GM18511 (cell line): ENCODE measurements at regions not wholly inside any gene's neighbourhood (a gene's known extent, or its start where the extent isn't known, plus 50 kb on each side); places are given as distances from the start of the nearest gene placed in this dataset.

Experiments used
- ATAC-seq: cut with Tn5 transposase; IDR thresholded peaks from one replicate; pipeline ENCODE4 v1.9.1; 2021; ENCODE audit warnings: mild to moderate bottlenecking, moderate library complexity; ENCODE audit not compliant: unreplicated experiment

DNA sequence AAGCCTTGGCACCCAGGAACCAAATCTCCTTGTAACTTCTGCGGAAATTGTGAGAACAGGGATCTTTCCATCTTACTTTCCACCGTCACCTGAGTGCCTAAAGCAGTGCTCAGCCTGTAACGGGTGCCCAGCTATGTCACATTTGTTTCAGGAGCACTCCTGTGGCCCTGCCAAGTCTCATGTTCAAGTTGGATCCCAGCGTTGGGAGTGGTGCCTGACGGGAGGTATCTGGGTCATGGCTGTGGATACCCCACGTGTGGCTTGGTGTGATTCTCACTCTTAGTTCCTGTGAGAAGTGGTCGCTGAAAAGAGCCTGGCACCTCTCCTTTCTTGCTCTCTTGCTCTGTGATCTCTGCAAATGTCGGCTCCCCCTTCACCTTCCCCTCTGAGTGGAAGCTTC, 114.9 kb downstream of the UQCRFS1 start:
- no peak for ATAC-seq

DNA sequence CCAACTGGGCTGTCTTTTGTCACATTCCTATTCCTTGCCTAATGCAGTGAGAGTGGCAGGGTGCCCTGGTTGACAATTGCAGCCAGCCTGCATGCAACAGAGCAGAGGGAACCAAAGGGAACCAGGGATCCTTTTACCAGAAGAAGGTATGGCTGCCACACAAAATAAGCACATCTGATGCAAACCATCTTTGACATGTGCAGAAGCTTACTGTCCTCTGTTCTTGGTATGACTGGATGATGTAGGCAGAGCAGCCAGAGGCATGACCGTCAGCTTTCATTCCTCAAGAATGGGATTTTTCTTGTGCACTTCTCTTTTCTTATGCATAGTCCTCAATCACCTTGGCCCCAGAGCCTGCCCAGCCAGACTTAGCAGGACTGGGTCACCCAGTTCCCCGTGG, 116.1 kb downstream of the UQCRFS1 start:
- no peak for ATAC-seq

DNA sequence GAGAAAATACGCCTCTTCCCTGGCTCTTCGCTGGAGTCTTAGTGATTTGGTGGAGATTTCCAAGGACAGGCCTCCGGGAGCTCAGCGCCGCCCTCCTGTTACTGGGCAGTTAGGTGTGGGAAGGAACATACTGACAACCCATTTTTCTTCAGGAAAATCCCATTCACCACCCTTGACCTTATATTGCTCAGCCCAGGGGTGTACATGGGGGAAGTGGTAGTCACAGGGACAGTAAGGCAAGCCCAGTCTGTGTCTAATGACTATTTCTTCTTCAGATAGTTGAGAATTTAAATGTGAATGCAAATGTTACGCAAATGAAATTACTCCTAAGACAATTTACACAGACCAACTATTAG, 119.4 kb downstream of the UQCRFS1 start:
- ATAC-seq = no peak

DNA sequence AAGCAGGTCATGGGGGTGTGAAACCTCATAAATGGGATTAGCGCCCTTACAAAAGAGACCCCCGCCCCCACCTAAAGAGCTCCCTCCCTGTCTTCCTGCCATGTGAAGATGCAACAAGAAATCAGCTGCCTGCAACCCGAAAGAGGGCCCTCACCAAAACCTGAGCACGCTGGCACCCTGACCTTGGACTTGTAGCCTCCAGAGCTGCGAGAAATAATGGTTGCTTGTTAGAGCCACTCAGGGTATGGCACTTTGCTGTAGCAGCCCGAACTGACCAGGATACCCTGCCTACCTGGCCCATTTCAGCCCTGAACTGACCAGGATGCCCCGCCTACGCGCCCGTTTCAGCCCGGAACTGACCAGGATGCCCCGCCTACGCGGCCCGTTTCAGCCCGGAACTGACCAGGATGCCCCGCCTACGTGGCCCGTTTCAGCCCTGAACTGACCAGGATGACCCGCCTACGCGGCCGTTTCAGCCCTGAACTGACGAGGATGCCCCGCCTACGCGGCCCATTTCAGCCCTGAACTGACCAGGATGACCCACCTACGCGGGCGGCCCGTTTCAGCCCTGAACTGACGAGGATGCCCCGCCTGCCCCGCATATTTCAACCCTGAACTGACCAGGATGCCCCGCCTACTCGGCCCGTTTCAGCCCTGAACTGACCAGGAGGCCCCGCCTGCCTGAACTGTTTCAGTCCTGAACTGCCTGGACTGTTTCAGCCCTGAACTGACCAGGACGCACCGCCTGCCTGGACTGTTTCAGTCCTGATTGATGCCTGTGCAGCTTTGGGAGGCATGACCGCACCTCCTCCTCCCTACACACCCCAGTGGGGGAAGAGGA, 120.0 kb downstream of the UQCRFS1 start:
- no peak for ATAC-seq

DNA sequence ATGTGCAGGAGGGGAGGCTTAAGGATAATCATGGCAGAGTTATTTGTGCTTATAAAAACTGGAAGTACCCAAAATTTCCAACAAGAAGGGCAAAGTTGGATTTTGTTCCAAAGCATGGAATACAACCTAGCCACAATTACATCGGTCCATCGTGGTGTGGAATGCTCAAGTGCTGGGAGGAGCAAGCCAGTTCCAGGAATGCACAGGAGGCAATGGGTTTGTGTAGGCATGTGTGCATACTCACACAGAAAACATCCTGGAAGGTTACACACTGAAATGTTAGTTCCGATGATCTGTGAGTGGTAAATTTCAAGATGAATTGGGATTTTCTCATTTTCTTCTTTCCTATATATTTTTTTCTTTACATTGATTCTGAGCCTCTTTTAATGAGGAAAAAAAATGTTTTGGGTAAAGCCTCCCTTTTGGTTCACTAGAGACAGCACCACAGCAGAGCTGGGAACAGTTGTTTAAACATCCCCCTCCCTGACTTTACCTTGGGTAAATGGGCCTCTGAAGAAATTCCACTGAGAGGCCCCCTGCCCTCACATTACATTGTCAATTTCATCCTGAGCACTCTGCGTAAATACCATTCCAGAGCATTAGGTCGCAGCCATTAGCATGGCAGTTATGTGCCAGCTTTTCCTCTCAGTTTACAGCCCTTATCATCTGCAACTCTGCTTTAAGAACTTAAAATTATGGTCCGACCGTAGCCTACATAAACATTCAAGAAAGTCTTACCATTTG, 122.0 kb downstream of the UQCRFS1 start:
- ATAC-seq = no peak

DNA sequence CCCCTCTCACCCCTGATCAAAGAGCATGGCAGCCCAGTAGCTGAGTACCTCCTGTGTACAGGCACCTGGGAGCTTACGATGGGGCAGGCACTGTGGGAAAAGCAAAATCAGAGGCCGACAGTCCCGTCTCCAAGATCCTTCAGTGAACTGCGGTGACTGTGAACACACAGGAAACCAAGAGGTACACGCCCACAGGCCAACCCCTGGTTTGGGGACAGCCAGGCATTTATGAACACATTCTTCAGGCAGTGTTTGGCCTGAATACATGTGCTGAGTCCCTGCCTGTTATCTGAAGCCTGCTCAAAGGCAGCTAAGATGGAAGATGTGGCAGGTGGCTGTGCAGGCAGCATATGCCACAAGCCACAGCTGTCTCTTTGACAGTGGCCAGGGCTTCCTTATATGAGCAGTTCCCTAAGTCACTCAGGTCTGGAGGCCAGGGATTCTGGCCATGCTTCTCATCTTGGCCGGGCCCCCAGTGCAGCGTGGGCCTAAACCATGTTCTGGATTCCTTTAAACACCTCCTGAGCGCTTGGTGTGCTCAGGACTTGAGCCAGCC, 123.6 kb downstream of the UQCRFS1 start:
- no peak for ATAC-seq

DNA sequence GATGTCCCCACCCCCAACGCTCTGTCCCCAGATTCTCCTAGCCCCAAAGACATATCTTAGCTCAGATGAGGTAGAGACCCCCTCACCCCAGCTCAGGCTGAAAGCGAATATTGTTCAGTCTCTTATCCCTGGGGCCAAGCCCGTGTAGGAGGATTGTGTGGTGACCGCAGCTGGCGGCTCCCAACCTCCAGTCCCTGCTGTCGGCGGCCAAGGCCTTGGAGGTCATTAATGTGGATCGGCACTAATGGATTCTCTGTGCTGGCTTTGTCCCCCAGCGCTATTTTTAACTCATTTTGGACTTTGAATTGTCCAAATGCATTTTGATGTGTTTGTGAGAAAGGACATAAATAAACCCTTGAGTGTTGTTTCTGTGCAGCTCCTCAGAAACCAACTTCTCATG, 124.2 kb downstream of the UQCRFS1 start:
- no peak for ATAC-seq

DNA sequence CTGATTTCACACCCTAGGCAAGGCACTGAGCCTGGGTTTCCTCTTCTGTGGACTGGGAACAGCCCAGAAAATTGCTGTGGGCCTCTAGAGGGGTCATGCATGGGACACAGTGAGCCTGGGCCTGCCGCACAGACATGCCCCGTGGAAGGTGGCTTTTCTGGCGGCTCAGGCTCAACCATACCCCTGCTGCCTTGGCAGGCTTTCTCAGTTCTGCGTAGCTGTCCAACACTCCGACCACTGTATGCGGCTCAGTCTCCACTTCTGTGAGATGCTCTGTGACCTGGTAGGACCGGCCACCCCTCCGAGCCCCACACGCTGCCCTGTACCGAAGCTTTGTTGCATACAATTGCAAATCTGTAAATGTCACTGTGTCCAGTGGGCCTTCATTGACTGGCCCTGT, 126.3 kb downstream of the UQCRFS1 start:
- no peak for ATAC-seq

DNA sequence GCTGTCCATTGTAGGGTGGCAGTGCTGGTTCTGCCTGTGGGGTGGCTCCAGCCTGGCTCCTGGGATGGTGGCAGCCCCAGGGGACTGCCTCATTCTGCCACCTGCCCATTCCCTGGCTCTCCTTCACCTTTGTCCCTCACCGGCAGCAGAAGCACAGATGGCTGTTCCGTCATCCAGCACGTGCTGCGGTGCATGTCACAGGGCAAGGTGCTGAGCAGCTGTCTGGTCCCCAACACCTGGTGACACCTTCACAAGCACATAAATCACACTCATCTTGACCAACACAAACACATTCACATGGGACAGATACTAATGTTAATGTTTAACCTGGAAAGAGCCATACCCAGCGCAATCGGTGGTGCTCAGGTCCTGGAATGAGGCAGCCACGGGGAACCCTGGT, 126.8 kb downstream of the UQCRFS1 start:
- no peak for ATAC-seq

DNA sequence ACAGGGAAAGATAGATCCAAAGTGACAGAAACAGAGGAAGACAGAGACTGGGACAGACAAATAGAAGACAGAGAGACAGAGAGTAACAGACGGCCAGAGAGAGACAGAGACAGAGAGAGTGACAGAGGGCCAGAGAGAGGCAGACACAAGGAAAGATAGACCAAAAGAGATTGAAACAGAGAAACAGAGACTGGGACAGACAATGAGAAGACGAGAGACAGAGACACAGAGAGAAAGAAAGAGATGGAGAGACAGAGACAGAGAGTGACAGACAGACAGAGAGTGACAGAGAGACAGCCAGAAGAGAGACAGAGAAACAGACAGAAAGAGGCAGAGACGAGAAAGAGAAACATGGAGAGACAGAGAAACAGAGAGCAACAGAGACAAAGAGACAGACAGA, 127.3 kb downstream of the UQCRFS1 start:
- ATAC-seq = no peak

DNA sequence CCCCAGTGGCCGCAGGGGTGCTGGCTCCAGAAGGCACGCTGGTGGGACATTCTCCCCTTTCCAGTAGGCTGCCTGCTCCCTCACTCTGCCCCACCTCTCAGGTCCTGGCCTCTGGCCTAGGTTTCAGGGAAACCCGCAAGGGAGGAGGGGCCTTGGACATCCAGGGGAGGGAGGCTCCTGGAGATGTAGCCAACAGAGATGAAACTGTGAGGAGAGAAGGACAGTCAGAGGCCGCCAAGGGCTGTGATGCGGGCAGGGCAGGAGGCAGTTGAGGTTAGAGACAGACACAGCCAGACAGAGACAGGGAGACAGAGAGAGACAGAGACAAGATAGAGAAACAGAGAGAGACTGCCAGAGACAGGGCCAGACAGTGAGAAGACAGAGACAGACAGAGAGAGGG, 127.7 kb downstream of the UQCRFS1 start:
- no peak for ATAC-seq

DNA sequence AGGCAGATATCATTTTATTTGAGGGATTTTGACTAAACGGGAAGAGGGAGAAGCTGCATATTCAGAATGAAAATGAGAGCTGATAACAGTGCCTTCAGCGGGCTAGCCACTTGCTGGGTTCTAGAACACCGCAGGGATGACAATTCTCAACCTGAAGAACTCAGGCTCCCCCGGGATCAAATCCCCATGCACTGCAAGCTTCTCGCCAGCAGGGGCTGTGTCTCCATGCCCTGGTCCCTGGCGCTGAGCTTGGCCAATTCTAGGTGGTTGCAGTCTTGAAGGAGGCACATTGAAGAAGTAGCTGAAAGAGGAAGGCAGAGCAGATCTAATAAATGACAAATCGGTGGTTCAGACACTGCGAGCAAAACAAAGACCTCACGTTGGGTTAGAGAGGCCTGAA, 128.7 kb downstream of the UQCRFS1 start:
- no peak for ATAC-seq

DNA sequence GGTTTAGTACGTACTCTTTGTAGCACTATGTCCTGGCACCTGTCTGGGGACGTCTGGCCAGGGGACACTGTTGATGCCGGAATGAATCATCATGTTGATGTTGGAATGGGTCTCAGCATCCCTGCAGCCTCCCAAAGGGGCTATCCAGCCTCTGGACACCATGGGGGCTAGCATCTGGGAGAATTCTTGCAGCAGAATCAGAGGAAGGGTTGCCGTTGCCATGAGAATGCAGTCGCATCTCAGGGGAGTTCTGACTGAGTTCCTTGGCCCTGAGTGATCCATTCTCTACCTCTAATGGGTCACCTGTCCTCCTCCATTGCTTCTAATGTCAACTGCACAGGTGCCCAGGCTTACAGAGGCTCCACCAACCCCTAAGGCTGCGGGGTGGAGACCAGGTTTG, 129.1 kb downstream of the UQCRFS1 start:
- ATAC-seq = no peak

DNA sequence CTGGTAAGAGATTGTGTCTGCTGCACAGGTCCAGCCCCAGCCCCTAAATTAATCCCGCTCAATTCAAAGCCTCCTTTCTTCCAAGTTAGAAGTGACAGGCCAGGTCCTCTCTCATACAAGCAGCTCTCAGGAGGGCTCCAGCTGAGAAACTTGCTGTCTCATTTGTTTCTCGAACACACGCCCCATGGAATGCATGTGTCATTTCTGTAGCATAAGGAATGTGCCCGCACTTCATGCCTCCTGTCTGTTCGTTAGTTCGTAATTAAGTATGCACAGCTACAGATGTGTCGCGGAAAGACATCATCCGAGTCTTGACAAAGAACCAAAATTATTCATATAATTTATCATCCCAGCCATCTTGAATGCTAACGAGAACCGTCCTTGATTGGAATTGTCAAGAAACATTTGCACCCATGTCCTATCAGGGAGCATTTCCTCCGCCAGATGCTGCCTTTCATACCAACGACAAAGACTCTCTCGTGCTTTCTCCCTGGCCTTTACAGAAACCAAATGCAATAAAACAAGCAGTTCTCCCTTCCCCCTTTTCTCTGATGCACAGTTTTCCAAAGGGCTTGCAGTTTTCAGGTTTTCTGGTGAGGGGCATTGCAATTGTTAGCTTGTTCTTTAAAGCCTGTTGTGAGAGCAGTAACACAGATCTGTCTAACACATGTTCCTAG, 133.5 kb downstream of the UQCRFS1 start:
- no peak for ATAC-seq

DNA sequence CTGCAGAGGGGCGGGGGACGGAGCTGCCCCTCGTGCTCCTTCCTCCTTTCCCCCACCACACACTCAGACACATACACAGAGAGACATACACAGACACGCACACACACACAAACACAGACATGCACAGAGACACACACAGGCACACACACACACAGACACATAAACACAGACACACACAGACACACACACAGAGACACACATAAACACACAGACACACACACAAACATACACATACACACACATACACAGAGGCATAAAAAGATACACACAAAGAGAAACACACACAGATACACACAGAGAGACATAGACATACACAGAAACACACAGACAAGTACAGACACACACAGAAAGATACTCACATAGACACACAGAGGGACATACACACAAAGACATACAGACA, 136.0 kb downstream of the UQCRFS1 start:
- no peak for ATAC-seq

DNA sequence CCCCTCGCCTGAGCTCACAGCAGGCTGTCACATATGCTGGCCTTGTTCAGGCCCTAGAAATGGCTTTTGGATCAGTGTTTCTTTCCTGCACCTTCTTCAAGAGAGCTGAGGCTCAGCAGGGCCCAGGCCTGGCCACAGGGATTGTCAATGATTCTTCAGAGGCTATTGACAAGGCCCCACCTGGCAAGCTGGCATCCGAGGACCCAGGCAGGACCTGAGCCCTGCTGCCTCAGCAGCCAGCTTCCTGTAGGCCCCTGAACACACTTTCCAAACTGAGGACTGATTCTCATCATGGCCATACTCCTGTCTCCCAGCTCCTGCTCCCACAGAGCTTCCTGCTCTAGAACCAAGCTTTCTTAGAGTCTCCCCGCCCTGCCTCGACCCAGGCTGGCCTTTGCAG, 136.8 kb downstream of the UQCRFS1 start:
- ATAC-seq = no peak

DNA sequence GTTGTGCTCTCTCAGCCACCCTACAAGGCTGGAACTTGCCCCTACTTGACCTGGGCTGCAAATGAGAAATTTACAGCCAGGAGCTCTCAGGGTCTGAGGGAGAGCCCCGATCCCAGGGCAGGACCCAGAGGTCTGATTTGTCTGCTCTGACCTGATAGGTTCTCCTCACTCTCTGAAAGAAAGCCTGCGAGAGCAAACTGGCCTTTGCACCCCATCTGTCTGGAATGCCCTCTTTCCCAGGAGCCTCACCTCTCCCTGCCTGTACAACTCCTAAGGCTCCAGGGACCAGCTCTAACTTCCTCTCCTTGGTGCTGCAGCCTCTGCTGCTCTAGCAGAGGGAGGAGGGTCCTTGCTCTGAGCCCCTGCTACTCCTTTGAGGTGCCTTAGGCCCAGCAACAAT, 137.8 kb downstream of the UQCRFS1 start:
- no peak for ATAC-seq

DNA sequence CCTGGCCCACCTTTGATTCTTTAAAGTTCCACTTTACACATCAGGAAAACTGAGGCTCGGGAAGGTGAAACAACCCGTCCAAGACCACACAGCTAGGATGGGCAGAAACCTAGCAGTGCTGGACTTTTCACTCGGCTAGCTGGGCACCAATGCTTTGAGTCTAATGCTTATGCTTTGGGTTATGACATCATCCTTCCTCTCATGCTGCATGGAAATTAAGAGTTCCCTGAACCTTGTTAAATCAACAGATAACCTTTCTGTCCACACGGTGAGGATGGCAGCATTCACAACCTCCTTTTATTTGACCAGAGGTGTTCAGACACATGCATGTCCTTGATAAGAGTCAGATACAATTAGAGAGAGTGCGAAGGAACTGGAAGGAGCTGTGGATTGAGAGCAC, 138.4 kb downstream of the UQCRFS1 start:
- no peak for ATAC-seq

DNA sequence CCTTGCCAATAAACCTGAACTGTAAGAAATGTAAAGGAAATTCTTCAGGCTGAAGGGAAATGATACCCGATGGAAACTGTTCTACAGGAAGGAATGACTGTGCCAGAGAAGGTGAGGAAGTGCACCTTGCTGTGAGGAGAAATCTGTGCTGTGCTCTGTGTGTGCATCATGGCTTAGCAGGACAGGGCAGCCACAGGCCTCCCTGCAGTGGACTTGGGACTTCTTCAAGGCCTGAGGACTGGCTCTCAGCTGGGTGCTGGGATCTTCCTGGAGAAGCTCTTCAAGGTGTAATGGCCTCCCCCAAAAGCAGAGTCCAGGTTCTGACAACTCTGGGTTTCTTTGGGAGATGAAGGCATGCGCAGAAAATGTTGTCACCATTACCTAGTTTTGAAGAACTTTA, 145.1 kb downstream of the UQCRFS1 start:
- no peak for ATAC-seq

DNA sequence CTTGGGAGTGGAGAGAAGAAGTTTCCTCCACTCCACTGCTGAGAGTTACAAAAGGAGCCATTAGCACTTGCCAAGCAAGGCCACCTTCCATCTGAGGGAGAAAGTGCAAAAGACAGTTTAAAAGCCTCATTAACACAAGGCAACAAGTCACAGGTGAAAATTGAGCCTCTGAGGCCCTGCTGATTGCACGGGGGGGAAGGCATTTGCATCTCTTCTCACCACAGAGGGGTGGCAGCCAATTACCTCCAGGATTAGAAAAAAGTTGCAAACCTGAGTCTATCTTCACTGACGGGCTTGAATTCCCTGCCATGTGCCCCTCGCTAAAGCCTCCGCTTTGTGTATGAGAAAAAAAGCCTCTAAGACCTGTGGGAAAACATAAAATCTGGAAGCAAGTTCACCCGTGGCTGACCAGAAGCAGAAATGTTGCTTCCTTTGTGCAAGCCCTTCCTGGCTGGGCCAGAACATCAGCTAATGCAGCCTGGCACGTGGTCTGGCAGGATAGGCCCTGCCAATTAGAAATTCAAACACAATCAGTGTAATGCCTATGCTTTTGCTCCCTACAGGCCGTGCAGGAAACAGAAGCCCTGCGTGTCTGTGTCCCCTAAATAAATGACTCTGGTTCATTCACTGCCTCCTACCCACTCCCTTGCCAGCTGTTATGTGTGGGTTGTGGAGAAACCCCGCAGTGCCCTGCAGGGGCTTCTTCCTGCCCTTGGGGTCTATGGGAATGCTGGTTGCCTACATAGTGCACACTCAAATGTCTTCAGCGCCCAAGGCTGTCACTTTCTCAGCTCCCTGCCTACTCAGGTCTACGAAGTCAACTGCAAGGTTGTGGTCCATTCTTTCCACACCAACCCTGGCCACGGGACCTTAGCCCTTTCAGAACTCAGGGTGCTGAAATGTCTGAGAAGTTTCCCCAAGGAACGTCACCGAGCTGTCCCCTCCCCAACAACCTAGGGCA, 150.2 kb downstream of the UQCRFS1 start:
- ATAC-seq = no peak
